Fibroblast of lung (primary cell): ENCODE measurements at regions not wholly inside any gene's neighbourhood (a gene's known extent, or its start where the extent isn't known, plus 50 kb on each side); places are given as distances from the start of the nearest gene placed in this dataset.

Experiments
- EZH2 ChIP-seq: IDR thresholded peaks from 2 replicates; pipeline ENCODE4 v1.5.1; 2012; ENCODE audit warnings: low read length, control low read depth, mild to moderate bottlenecking; ENCODE audit errors: missing control alignments
- TF ChIP-seq, protein P1 (sequence below), 2 donors: IDR thresholded peaks in 1 of 2; conservative IDR thresholded peaks in 1 of 2; 1 replicate in 1 of 2; 2 replicates in 1 of 2; pipeline ENCODE4 v1.5.1; 2011 to 2012; ENCODE audit warnings: low read length in 2 of 2, control low read depth in 1 of 2, inconsistent platforms in 1 of 2, low read depth in 1 of 2, mild to moderate bottlenecking in 1 of 2

DNA sequence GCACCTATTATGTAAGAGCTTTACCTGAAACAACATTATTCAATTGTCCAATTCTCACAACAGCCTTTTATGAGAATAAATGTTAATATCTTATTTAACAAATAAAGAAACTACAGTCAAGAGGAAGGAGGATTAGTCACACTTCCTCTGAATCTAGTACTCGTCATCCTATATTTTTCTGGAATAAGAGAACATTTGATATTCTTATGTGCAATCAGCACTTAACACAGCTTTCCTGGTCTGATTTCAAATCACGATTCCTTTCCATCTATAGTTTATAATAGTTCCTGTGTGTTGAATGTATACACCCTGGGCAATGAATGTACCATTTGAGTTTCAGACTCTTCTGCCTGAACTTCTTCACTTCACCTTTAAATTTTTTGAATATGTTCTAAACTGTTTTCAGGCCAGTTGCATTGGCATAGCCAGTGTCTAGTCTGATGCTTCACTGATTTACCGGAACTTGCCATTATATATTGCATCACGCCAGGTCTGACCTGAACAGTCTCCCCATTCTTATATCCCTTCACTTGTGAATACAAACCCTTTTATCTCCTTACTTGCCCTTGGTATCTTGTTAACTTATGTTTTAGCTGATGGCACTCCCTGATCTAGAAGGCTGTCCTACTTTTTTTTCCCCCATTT, 698.3 kb downstream of the MAT2B start:
- TF ChIP-seq, protein P1, sequence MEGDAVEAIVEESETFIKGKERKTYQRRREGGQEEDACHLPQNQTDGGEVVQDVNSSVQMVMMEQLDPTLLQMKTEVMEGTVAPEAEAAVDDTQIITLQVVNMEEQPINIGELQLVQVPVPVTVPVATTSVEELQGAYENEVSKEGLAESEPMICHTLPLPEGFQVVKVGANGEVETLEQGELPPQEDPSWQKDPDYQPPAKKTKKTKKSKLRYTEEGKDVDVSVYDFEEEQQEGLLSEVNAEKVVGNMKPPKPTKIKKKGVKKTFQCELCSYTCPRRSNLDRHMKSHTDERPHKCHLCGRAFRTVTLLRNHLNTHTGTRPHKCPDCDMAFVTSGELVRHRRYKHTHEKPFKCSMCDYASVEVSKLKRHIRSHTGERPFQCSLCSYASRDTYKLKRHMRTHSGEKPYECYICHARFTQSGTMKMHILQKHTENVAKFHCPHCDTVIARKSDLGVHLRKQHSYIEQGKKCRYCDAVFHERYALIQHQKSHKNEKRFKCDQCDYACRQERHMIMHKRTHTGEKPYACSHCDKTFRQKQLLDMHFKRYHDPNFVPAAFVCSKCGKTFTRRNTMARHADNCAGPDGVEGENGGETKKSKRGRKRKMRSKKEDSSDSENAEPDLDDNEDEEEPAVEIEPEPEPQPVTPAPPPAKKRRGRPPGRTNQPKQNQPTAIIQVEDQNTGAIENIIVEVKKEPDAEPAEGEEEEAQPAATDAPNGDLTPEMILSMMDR (conservative IDR thresholded peaks at IDR 0.05 in 1 of 2, IDR thresholded peaks at IDR 0.05 in 1 of 2; ENCODE audit: low read depth in 1 of 2, low read length in 2 of 2) = no peak
- no peak for TF ChIP-seq EZH2
